Glutamatergic neuron (in vitro differentiated cells): ENCODE measurements at regions not wholly inside any gene's neighbourhood (a gene's known extent, or its start where the extent isn't known, plus 50 kb on each side); places are given as distances from the start of the nearest gene placed in this dataset.

Experiments used
- DNase-seq: peaks from one replicate; pipeline ENCODE4 v3.0.0; 2022
- H3K27ac Mint-ChIP-seq: one replicate; pipeline ENCODE4 v1.8.0; 2020; ENCODE audit warnings: mild to moderate bottlenecking, mixed read lengths, inconsistent platforms; ENCODE audit not compliant: unreplicated experiment
- H3K27me3 Mint-ChIP-seq: one replicate; pipeline ENCODE4 v1.8.0; 2020; ENCODE audit warnings: mild to moderate bottlenecking, moderate library complexity, mixed read lengths, inconsistent platforms; ENCODE audit not compliant: unreplicated experiment
- H3K36me3 Mint-ChIP-seq: one replicate; pipeline ENCODE4 v1.8.0; 2020; ENCODE audit warnings: mild to moderate bottlenecking, mixed read lengths, inconsistent platforms; ENCODE audit not compliant: unreplicated experiment
- H3K4me1 Mint-ChIP-seq: one replicate; pipeline ENCODE4 v1.8.0; 2020; ENCODE audit warnings: mild to moderate bottlenecking, low read depth, mixed read lengths, inconsistent platforms; ENCODE audit not compliant: unreplicated experiment
- H3K4me3 Mint-ChIP-seq: one replicate; pipeline ENCODE4 v1.8.0; 2020; ENCODE audit warnings: mild to moderate bottlenecking, mixed read lengths, inconsistent platforms; ENCODE audit not compliant: unreplicated experiment
- H3K9me3 Mint-ChIP-seq: one replicate; pipeline ENCODE4 v1.8.0; 2020; ENCODE audit warnings: mild to moderate bottlenecking, moderate library complexity, mixed read lengths, inconsistent platforms; ENCODE audit not compliant: unreplicated experiment
- CTCF ChIP-seq: fragments of 200-600 bp; sonication (generic); IDR thresholded peaks from one replicate; pipeline ENCODE4 v1.5.0; 2021; ENCODE audit not compliant: partially characterized antibody, unreplicated experiment

- Mint-ChIP-seq H3K9me3 (peaks cover 2% of the 10 kb centered on the region), H3K27ac (no peak overlapping the region), H3K4me1 (no peaks in the 10 kb centered on the region), H3K27me3 (peaks cover 3% of the 10 kb centered on the region), H3K36me3 (no peaks in the 10 kb centered on the region), H3K4me3 (no peak overlapping the region)
- TF ChIP-seq CTCF: no peak
- DNase-seq: no peak
These were observed 55.4 kb downstream of the GSX1 start for GRCh38 chr13:27847669-27848068.

- H3K4me1 Mint-ChIP-seq: peaks cover 8% of the 10 kb centered on the region
- no peak overlapping the region for H3K4me3 Mint-ChIP-seq
- H3K36me3 Mint-ChIP-seq: no peaks in the 10 kb centered on the region
- no peak for TF ChIP-seq CTCF
- H3K27me3 Mint-ChIP-seq: peaks cover 4% of the 10 kb centered on the region
- no peaks in the 10 kb centered on the region for H3K9me3 Mint-ChIP-seq
- DNase-seq: no peak
- no peak overlapping the region for H3K27ac Mint-ChIP-seq
These were observed 59.0 kb downstream of the GSX1 start for GRCh38 chr13:27851096-27851850.

- H3K4me3 Mint-ChIP-seq: no peak overlapping the region
- H3K4me1 Mint-ChIP-seq: peaks cover 10% of the 10 kb centered on the region
- no peak for TF ChIP-seq CTCF
- H3K9me3 Mint-ChIP-seq: peaks cover 2% of the 10 kb centered on the region
- H3K27me3 Mint-ChIP-seq: peaks cover 6% of the 10 kb centered on the region
- no peak for DNase-seq
- no peak overlapping the region for H3K27ac Mint-ChIP-seq
- H3K36me3 Mint-ChIP-seq: no peaks in the 10 kb centered on the region
These were observed 60.2 kb downstream of the GSX1 start for GRCh38 chr13:27852491-27852890.

- H3K4me1 Mint-ChIP-seq: peaks cover 15% of the 10 kb centered on the region
- H3K36me3 Mint-ChIP-seq: no peaks in the 10 kb centered on the region
- H3K27me3 Mint-ChIP-seq: peaks cover 9% of the 10 kb centered on the region
- H3K27ac Mint-ChIP-seq: no peak overlapping the region
- TF ChIP-seq CTCF: no peak
- peaks cover 6% of the 10 kb centered on the region for H3K9me3 Mint-ChIP-seq
- no peak overlapping the region for H3K4me3 Mint-ChIP-seq
- no peak for DNase-seq
These were observed 61.1 kb downstream of the GSX1 start for GRCh38 chr13:27853335-27853734.

- peaks cover 15% of the 10 kb centered on the region for H3K4me1 Mint-ChIP-seq
- H3K27me3 Mint-ChIP-seq: peaks cover 9% of the 10 kb centered on the region
- peaks cover 6% of the 10 kb centered on the region for H3K9me3 Mint-ChIP-seq
- no peak overlapping the region for H3K27ac Mint-ChIP-seq
- TF ChIP-seq CTCF: no peak
- H3K4me3 Mint-ChIP-seq: no peak overlapping the region
- H3K36me3 Mint-ChIP-seq: no peaks in the 10 kb centered on the region
- no peak for DNase-seq
These were observed 61.6 kb downstream of the GSX1 start for GRCh38 chr13:27853861-27854260.
